ENCODE measurements at regions not wholly inside any gene's neighbourhood (a gene's known extent, or its start where the extent isn't known, plus 50 kb on each side); places are given as distances from the start of the nearest gene placed in this dataset.

DNA sequence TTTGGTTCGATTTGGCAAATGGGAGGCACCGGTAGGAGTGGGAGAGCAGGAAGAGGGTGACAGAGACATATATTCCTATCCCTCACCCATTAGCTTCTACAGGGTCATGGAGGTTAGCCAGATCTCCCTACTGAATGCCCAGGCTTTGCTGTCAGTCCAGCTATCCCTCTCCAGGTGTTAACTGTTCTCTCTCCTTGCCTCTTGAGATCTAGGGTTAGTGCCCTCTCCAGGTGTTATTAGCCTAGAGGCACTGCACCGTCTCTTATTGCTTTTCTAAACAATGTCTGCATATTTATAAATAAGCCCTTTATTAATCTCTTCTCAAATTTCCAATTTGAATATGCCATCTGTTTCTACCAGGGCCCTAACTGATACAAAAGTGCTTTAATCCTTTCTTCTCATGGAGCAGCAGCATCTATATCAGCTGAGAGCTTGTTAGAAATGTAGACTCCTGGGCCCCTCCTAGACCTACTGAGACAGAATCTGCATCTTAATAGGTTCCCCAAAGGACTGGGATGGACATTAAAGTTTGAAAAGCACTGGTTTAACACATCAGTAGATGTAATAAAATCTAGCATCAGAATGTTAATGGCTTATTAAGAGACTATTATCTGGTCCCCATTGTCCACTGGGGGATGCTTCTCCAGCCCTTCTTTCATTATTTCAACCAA, 322.5 kb upstream of the SLC24A2 start:
- DNase-seq: no peak

DNA sequence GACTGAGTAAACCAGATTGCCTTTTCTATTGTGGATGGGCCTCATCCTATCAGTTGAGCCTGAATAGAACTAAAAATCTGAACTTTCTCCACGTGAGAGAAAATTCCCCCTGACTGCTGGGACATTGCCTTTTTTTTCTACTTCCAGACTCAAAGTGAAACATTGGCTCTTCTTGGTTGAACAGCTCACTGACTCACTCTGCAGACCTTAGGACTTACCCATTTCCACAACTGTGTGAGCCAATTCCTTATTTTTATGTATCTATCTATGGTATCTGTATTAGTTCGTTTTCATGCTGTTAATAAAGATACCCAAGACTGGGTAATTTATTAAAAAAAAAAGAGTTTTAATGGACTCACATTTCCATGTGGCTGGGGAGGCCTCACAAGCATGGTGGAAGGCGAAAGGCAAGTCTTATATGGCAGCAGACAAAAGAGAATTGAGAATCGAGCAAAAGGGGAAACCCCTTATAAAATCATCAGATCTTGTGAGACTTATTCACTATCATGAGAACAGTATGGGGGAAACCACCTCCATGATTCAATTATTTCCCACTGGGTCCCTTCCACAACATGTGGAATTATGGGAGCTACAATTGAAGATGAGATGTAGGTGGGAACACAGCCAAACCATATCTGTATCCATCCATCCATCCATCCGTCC, 306.7 kb upstream of the SLC24A2 start:
- DNase-seq: no peak

DNA sequence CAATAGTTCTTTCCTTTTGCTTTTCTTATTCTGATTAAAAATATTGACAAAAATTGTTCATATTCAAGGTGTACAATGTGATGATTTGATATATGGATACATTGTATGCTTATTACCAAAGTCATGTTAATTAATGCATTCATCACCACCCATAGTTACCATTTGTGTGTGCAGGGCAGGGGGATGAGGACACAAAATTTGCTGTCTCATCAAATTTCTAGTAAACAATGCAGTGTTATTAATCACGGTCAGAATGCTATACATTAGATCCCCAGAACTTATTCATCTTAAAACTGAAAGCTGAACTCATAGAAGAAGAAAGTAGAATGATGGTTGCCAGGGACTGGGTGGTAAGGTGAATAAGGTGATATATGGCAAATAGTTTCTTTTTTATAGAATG, 303.7 kb upstream of the SLC24A2 start:
- DNase-seq: no peak

DNA sequence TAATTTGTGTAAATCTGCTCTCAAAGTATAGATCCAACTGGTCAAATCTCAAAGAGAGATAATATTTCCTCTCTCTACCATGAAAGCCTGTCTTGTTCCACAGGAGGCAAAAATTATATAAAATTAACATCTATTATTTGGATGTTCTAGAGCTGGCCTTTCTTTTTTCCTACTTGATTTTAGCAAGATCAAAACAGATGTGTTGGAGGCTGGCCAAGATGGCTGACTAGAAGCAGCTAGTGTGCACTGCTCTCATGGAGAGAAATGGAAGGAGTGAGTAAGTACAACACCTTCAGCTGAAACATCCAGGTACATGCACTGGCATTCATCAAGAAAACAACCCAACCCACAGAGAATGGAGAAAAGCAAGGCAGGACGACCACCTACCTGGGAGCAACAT, 298.6 kb upstream of the SLC24A2 start:
- no peak for DNase-seq

DNA sequence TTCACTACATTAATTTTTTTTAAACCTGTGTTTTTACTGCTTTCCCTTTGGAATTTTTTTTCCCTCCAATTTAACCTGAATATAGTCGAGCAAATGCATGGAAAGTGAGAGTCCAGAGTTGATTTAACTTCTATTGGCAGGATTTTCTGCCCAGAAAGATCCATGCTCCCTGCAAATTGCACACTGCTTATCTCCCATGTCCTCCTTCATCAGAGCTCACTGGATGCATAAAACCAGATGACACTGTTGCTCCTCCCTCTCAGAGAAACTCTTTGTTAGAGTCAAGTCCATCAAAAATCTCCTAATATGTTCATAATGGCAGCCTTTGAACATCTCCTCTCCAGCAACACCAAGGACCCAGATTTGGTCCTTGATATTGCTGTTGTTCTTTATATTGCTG, 297.0 kb upstream of the SLC24A2 start:
- DNase-seq: no peak

DNA sequence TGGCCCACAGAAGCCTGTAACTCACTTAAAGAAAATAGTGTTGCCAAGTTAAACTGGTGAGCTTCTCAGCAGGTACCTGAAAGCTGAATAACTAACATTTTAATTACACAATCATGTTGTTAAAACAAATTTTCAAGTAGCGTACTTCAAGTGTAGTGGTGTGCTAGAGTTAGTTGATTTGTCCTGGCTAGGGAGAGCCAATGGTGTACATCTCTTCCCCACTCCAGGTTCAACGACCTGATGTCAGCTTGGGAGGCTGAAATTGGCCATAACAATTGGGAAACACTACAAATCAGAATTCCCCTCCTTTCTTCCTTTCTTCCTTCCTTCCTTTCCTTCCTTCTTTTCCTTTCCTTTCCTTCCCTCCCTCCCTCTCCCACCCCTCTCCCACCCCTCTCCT, 295.3 kb upstream of the SLC24A2 start:
- DNase-seq: no peak

DNA sequence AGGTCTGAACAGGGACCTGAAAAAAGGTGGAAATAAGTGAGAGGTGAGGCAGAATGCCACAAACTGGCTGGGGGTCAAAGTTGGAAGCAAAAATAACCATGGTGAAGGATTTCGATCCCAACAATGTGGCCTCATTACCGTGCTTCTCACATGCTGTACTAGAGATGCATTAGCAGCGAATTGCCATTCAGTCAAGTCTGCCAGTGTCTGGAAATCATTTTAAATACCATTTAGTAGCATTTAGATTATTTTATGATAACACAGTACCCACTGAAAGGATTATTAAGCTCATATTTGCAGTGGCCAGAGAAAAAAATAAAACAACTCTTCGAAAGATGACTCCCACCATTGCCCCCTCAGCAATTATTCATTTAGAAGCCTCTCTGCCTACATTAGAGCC, 294.6 kb upstream of the SLC24A2 start:
- DNase-seq: no peak

DNA sequence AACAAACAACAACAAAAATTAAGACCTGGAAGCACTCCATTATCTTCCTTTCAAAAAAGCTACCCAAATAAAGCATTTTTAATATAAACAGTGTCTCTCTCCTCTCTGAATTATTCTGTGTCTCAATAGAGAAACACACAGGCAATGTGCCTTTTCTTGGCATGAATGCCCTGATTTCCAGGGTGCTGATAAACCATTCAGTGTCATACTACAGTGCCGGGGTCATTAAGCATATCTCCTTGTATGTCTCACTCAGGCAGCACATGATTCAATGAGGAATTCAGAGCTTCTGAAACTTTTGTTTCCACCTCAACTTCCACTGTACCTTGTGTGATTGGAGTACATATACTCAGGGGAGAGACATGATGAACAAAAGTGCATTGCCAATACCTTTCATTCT, 294.0 kb upstream of the SLC24A2 start:
- DNase-seq: no peak

DNA sequence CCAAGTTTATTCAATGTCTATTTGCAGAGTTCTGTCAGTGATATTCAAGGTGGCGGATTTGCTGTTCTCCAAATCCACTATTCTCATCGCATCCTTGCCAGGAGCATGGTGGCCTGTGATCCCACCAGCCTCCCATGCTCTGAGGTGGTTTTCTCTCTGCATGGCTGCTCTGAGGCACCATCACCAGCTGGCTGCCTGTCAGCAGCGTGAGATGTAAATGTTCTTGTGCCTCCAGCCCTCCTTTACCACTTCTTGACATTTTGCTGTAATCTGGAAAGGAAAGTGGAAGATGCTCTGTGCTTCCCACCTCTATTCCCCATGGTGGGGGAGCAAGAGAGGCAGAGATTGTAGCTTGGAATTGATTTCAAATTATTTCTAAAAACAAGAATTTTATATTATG, 293.6 kb upstream of the SLC24A2 start:
- DNase-seq: no peak

DNA sequence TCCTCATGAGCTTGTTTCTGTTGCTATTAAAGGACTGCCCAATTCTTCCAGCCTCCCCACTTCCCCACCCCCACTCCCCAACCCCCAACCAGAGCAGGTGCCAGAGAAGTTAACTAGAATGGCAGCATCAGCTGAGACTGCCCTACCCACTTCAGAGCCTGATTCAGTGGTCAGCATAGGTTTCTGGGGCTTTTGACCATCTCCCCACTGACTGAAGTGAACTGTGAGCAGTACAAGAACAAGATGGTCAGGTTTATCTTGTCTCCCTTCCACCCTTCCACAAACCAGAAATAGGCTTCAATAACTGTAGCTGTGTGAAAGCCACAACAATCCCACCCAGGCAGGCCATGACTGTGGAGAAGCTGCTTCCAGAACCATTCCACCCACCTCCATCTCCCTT, 289.4 kb upstream of the SLC24A2 start:
- no peak for DNase-seq

DNA sequence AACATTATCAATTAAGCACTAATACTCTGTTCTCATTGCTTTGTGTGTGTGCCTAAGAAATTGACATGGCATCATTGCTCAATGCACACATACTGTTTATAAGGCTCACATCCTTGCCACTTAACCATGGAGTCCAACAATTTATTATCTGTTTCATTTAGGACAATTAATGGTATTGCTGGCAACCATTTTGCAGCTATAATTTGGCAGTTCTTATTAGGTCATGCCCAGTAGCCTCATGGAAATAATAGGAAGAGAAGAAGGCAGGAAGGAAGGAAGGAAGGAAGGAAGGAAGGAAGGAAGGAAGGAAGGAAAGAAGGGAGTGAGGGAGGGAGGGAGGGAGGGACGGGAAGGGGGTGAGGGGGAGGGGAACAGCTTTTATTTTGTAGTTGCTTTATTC, 285.5 kb upstream of the SLC24A2 start:
- DNase-seq: no peak

DNA sequence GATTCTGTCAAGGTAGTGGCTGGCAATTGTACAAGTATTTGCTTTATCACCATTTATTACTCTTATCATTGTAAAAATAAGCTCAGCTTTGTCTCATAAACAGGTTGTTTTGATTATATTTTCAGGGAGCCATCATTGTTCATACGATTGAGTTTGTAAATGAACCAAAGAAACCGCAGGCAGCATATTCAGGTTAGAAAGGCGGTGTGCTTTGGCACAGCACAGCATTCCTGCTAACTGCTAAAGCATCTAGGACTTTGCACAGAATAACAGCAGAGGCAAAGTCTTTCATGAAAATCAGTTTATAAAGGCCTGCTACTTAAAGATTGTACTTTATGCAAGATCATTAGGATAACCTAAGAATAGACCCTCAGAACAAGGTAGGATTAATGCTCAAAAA, 281.5 kb upstream of the SLC24A2 start:
- no peak for DNase-seq

DNA sequence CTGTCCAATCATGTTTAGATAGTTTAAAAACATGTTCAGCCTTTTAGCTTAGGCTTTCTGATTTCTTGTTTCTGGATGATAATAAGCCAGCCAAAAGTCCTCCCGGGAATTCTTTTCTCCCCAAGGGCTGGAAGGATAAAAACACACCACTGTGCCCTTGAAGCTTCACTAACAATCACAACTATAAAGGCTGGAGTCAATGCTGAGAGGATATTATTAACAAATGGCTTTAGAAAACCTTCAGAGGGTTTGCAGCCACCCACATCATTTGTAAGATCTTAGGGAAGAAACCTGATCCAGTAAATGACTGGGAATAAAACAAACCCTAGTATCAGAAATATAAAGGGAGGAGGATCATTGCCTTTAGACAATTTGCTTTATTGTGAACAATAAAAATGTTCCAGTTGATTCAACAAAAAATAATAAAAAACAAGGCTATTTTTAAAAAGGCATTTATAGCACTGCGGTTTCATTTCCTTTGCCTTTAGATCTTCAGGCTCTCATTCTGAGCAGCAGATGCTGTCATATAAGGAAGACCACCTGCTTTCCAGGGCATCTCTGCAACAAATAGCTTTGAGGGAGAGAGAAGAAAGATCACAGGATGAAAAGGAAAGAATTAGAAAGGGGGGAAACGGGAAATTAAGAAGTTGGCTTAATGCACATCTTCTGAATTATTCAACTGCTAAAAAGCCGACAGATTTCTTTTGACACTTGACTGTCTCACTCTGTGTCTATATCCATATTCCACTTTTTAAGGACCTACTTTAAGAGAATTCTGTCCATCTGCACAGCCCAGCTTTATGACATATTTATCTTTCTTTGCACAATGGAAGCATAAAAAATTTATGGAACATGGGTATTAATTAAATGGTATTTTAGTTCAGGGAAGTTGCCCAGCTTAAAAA, 277.2 kb upstream of the SLC24A2 start:
- no peak for DNase-seq

DNA sequence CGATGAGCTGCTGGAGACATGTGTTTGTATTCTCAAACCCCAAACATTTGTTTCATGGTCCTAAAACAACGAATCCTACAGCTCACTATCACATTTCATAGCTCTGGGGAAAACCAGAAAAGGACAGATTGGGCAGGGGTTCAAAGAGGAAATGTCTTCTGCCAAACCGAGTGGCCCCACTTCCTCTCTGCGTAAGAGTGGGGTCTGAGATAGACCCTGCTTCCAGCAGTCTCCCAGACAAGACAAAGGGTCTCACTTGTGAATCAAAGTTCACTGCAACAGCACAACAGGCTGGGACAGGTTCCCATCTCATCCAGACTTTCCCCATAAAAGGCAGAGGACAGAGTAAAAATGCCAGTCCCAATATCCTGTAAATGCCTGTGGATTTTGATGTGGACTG, 276.2 kb upstream of the SLC24A2 start:
- DNase-seq: no peak

DNA sequence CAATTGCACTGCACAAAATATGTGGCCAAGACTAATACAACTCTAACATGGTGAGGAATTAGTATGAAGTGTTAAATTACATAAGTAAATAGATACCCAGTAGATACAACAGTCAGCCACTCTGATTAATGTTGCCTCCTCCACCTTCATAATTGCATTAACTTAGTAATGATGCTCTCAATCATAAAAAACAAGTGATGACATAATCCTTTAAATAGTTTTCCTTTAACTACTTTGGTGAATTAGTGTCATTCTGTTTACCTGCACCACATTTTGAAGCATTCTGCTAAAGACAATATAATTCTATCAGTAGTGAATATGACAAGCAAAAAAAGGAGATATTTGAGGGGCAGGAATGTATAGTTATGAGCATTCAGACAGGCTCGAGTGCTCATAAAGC, 265.9 kb upstream of the SLC24A2 start:
- DNase-seq: no peak

DNA sequence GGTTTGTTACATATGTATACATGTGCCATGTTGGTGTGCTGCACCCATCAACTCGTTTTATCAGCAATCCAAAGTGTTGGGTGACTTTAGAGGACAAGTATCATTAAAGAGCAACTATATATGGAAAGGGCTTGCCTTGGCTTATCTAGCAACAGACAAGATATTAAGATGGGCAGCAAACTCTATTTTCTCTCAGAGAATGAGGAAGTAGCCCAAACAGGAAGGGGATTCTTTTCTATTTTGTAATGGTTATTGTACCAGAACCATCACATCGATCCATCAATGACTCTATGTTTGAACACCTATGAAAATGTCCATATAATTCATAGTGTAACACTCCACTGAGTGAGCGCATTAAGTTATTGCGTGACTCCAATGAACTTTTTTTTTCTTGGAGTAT, 260.1 kb upstream of the SLC24A2 start:
- no peak for DNase-seq

DNA sequence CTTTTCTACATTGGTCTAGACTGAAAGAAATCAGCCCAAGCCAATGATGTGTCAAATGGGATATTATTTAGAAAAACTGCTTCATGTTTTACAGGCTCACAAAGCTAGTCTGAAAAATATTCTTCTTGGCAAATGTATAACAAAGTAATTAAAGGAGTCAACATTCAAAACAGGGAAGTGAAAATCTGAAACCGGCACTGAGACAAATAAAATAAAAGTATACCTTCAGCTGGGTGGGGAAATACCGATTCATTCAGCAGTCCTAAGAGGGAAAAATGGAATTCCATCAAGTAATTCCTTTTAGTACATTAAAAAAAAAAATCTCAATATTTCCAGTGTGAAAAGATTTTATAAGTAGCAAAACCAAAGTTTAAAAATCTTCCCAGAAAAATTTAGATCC, 259.6 kb upstream of the SLC24A2 start:
- DNase-seq: no peak

DNA sequence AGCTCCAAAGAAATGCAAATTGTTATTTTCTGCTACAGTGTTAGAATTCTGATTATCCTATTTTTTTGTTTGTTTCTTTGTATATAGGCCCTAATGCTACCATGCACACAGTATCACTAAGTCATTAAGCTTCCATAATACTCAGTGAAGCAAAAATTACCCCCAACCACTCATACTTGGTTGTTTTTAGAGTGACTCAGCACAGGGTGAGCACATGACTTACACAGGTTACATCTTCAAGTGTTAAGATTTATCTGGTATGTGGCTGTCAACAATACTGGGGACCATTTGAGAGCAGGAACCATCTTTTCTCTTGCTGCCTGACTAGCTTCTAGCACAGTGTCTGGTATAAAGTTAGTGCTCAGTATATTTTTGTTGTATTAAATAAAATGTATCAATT, 255.8 kb upstream of the SLC24A2 start:
- no peak for DNase-seq

DNA sequence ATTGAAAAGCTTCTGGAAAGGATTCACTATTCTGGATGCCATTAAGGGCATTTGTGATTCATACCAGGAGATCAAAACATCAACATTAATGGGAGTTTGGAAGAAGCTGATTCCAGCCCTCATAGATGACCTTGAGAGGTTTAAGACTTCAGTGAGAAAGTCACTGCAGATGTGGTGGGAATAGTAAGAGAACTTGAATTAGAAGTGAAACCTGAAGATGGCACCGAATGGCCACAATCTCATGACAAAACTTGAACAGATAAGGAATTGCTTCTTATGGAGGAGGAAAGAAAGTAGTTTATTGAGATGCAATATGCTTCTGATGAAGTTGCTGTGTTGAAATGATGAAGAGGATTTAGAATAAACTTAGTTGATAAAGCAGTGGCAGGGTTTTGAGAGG, 254.6 kb upstream of the SLC24A2 start:
- DNase-seq: no peak

DNA sequence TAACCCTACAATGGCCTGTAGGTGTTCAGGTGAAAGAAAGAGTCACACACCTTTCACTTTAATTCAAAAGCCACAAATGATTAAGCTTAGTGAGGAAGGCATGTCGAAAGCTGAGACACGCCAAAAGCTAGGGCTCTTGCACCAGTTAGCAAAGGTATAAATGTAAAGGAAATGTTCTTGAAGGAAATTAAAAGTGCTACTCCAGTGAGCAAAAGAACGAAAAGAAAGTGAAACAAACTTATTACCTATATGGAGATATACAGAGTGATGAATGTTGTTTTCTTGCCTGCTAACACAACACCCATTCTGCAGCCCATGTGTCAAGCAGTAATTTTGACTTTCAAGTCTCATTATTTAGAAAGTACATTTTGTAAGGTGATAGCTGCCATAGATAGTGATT, 254.2 kb upstream of the SLC24A2 start:
- DNase-seq: no peak

DNA sequence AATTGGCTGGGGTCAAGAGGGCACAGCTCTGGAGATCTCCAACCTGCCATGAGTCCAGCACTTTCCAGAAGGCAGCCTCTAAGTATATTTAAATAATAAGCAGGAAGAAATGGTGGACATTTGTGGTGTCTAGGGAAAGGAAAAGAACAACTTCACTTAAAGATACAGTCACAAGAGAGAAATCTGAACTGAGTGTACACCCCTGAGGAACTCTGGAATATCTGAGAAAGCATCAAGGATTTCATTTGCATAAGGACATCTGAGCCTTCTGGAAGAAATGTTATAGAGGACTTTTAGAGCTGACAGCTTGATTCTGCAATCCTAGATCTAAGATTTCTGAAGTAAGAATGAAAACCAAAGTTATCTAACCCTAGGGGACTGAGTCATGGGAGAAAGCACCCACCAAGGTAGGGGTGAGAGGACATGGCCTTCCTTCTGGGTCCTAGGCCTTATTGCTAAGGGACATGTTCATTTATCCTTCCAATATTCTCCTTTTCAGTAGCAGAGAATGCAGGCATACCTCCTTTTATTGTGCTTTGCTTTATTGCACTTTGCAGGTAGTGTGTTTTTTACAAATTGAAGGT, 253.4 kb upstream of the SLC24A2 start:
- no peak for DNase-seq

DNA sequence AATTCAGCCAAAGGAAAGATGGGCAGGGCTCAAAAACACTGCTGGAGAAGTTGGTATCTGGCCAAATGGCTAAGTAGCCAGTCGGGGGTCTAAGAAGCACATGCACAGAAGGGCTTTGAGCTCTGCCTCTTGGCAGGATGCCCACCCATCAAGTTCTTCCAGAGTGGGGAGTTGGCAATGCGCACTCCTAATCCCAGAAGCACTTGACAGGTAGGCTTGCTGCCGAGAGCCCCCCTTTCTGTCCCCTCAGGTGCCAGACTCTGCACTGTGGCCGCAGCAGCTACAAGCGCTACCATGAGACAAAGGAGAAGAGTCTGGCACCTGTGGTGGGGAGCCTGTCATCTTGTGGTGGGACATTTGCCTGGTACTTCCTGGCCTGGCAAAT, 252.9 kb upstream of the SLC24A2 start:
- DNase-seq: no peak

DNA sequence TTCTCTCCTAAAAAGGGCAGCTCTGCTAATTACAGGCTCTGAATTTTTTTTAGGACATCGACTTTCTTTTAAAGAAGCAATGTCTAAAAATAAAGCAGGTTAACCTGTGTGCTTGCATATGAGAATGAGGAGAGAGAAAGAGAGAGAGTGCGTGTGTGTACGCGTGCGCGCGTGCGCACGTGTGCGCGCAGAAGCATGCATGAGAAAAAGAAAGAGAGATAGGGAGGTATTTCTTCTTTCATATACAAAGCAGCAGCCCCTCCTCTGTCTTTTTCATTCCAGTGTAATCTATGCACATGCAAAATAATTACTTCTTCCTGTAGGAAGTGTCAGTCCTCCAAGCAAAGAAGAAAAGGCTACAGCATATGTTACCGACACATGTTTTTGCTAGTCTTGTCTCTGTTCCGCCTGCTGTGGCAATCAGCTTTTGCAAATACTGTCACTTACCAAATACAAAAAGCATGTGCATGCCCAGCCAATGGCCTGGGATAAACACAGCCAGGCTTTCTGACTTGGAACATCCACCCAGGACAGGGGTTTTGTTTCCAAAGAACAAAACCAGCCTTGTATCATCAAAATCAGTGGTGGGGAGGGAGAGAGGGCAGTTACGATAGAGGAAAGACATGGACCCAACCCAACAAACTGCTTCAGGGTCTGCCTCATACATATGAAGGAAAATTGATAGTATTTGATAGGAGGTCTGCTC, 252.3 kb upstream of the SLC24A2 start:
- no peak for DNase-seq
